ENCODE measurements at regions not wholly inside any gene's neighbourhood (a gene's known extent, or its start where the extent isn't known, plus 50 kb on each side); places are given as distances from the start of the nearest gene placed in this dataset.

DNA sequence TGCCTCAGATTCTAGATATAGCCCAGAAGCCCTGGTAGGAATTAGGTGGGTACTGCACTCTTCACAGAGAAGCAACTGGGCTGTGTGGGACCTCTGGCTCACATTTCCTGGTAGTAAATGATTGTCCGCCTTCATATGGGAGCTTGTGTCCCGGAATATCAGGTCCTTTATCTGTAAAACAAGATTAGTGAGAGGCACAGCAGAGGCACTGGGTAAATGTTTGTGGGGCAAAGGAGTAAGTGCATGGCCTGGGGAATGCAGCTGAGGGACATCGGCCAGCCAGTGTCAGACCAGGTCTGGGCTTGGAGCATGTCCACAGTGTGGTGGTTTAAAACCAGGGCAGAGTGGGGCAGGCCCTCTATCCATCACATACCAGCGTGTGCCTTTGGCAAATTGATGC, 323.3 kb upstream of the ZMIZ1 start:
- DNase-seq = no peak
- intact Hi-C loops (cut with DNase I) = no loop called here
- no peak overlapping the region for H3K27ac ChIP-seq

GRCh38 chr10:78746155-78746763, 322.5 kb upstream of the ZMIZ1 start:
- no peak overlapping the region for H3K27ac ChIP-seq
- intact Hi-C loops (cut with DNase I) = no loop called here
- no peak for DNase-seq
- no peaks in the 10 kb centered on the region for H3K9me3 ChIP-seq
- TF ChIP-seq, protein P1, sequence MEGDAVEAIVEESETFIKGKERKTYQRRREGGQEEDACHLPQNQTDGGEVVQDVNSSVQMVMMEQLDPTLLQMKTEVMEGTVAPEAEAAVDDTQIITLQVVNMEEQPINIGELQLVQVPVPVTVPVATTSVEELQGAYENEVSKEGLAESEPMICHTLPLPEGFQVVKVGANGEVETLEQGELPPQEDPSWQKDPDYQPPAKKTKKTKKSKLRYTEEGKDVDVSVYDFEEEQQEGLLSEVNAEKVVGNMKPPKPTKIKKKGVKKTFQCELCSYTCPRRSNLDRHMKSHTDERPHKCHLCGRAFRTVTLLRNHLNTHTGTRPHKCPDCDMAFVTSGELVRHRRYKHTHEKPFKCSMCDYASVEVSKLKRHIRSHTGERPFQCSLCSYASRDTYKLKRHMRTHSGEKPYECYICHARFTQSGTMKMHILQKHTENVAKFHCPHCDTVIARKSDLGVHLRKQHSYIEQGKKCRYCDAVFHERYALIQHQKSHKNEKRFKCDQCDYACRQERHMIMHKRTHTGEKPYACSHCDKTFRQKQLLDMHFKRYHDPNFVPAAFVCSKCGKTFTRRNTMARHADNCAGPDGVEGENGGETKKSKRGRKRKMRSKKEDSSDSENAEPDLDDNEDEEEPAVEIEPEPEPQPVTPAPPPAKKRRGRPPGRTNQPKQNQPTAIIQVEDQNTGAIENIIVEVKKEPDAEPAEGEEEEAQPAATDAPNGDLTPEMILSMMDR (IDR thresholded peaks at IDR 0.05) = no peak
- TF ChIP-seq EP300 (IDR thresholded peaks at IDR 0.05) (no peak), POLR2A (IDR thresholded peaks at IDR 0.05) (no peak)
- H3K36me3 ChIP-seq = no peaks in the 10 kb centered on the region
- no peak overlapping the region for H3K4me3 ChIP-seq
- H3K27me3 ChIP-seq = no peaks in the 10 kb centered on the region
- WGBS, 3 donors = 94 to 97% (median 96%) methylated on average over 11 of the region's 11 CpGs
- peaks cover 5% of the 10 kb centered on the region for H3K4me1 ChIP-seq (ENCODE audit: insufficient read depth)

More for the DNA sequence above, 323.3 kb upstream of the ZMIZ1 start:
- Histone ChIP-seq H3K36me3 (no peaks in the 10 kb centered on the region), H3K9me3 (no peaks in the 10 kb centered on the region), H3K27me3 (no peaks in the 10 kb centered on the region), H3K4me1 (ENCODE audit: insufficient read depth) (peaks cover 5% of the 10 kb centered on the region), H3K4me3 (no peak overlapping the region)
- WGBS, 3 donors = 84 to 93% (median 92%) methylated on average over 4 of the region's 4 CpGs
- no peak for TF ChIP-seq EP300 (IDR thresholded peaks at IDR 0.05)
- TF ChIP-seq, protein P1 (IDR thresholded peaks at IDR 0.05) = no peak
- TF ChIP-seq POLR2A (IDR thresholded peaks at IDR 0.05) = no peak

DNA sequence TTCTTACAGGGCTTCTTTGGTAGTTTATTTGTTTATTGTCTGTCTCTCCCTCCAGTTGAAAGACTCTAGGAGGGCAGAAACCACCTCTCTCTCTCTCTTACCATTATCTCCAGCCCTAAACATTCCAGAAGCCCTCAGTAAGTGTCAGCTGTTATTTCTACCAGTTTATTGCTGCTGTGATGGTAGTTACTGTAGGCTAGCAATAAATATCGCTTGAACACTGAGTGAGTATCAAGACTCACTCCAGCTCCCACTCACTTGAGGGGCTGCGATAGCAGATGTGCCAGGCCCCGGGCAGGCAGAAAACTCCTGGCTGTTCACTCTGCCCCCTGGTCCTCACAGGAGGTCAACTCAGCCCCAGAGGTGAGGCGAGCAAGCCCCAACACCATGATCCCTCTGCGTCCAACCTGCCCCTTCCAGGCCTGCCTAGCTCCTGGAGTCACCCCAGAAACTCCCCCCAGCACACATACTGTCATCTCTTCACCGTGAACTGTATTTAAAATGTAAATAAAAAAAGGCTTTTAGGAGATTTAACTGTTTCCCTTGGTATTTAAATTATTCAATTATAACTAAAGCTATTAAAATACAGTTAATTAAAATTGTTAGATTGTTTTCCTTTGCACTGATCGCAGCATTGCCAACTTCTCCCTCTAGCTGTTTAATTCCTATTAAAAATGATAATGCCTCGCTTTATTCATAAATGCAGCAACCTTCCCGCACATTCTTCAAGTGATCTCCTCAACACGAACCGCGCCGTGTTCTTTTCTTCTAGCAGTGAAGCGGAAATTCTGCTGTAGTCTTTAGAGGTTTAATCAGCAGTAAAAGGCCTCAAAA, 321.1 kb upstream of the ZMIZ1 start:
- intact Hi-C loops (cut with DNase I) = no loop called here
- Histone ChIP-seq H3K4me3 (no peak overlapping the region), H3K27me3 (no peaks in the 10 kb centered on the region), H3K27ac (no peak overlapping the region), H3K36me3 (no peaks in the 10 kb centered on the region), H3K4me1 (ENCODE audit: insufficient read depth) (peaks cover 4% of the 10 kb centered on the region), H3K9me3 (no peaks in the 10 kb centered on the region)
- WGBS, 3 donors = 81 to 85% (median 82%) methylated on average over 14 of the region's 14 CpGs
- TF ChIP-seq EP300 (IDR thresholded peaks at IDR 0.05) = no peak
- TF ChIP-seq, protein P1 (IDR thresholded peaks at IDR 0.05) = no peak
- TF ChIP-seq POLR2A (IDR thresholded peaks at IDR 0.05) = no peak
- no peak for DNase-seq

GRCh38 chr10:78748235-78748533, 320.6 kb upstream of the ZMIZ1 start:
- TF ChIP-seq, protein P1 (IDR thresholded peaks at IDR 0.05) = no peak
- TF ChIP-seq POLR2A (IDR thresholded peaks at IDR 0.05) (no peak), EP300 (IDR thresholded peaks at IDR 0.05) (no peak)
- intact Hi-C loops (cut with DNase I) = no loop called here
- Histone ChIP-seq H3K4me1 (ENCODE audit: insufficient read depth) (peaks cover under 1% of the 10 kb centered on the region), H3K36me3 (no peaks in the 10 kb centered on the region), H3K4me3 (no peak overlapping the region), H3K27me3 (no peaks in the 10 kb centered on the region), H3K27ac (no peak overlapping the region), H3K9me3 (no peaks in the 10 kb centered on the region)
- DNase-seq = no peak
- WGBS, 3 donors = 72 to 94% (median 92%) methylated on average over 4 of the region's 4 CpGs
